GM19043 (cell line): ENCODE measurements at regions not wholly inside any gene's neighbourhood (a gene's known extent, or its start where the extent isn't known, plus 50 kb on each side); places are given as distances from the start of the nearest gene placed in this dataset.
"Not testable (repeated sequence)": the region's sequence is repeated elsewhere in the genome, so short reads cannot be mapped to it uniquely, and the experiment has no call there.

Experiments
- ATAC-seq: cut with Tn5 transposase; IDR thresholded peaks from one replicate; pipeline ENCODE4 v1.9.1; 2021; ENCODE audit warnings: low read depth; ENCODE audit not compliant: unreplicated experiment

GRCh38 chrX:41033299-41033698 lies 51.9 kb upstream of the USP9X start:
- ATAC-seq: no peak

- not testable (repeated sequence) for ATAC-seq
Observed at GRCh38 chrX:41034902-41035301, 50.3 kb upstream of the USP9X start.
